IMR-90 (cell line): ENCODE measurements at regions not wholly inside any gene's neighbourhood (a gene's known extent, or its start where the extent isn't known, plus 50 kb on each side); places are given as distances from the start of the nearest gene placed in this dataset.

ENCODE experiments used
- ATAC-seq: fragments of 200-7000 bp; cut with Tn5 transposase; 2 replicates; pipeline ENCODE4 v1.9.1; 2020; ENCODE audit warnings: low read depth, mild to moderate bottlenecking, moderate library complexity
- BruUV-seq: library from RNA; stranded (reverse); fragments of 400-500 nt; replicated peaks from 2 replicates; lab custom pipeline; 2021; lab: Mats Ljungman, UMichigan
- CTCF ChIA-PET: fragments of 300-600 bp; formaldehyde crosslinking; extraction: SDS; loops from one replicate; lab custom pipeline; 2021; ENCODE audit warnings: antibody characterized with exemption; lab: Yijun Ruan, JAX
- POLR2A ChIA-PET: fragments of 300-600 bp; sonication (Branson Sonifier 250); formaldehyde crosslinking; loops from one replicate; lab custom pipeline; 2022; ENCODE audit warnings: antibody characterized with exemption; ENCODE audit not compliant: unreplicated experiment; lab: Charles Lee
- DNase-seq: peaks from one replicate; pipeline ENCODE4 v3.0.0; 2013
- H2AFZ ChIP-seq: replicated peaks from 2 replicates; pipeline ENCODE3; 2013; ENCODE audit warnings: low read length, mild to moderate bottlenecking; ENCODE audit not compliant: poor library complexity
- H2AK5ac ChIP-seq: 2 replicates; pipeline ENCODE4 v1.6.1; 2013; ENCODE audit warnings: low read depth, low read length, inconsistent platforms
- H2AK9ac ChIP-seq: replicated peaks from 2 replicates; pipeline ENCODE3; 2013; ENCODE audit warnings: mild to moderate bottlenecking, low read depth, low read length, moderate library complexity; ENCODE audit not compliant: poor library complexity
- H2BK120ac ChIP-seq: 2 replicates; pipeline ENCODE4 v1.6.1; 2013; ENCODE audit warnings: low read depth, low read length, inconsistent platforms
- H2BK15ac ChIP-seq: 3 replicates; pipeline ENCODE4 v1.6.1; 2013; ENCODE audit warnings: low read depth, low read length, inconsistent platforms
- H2BK20ac ChIP-seq: 2 replicates; pipeline ENCODE4 v1.6.1; 2013; ENCODE audit warnings: low read depth, mild to moderate bottlenecking, inconsistent platforms, low read length, moderate library complexity
- H2BK5ac ChIP-seq: 2 replicates; pipeline ENCODE4 v1.6.1; 2013; ENCODE audit warnings: mild to moderate bottlenecking, low read depth, low read length, inconsistent platforms; ENCODE audit not compliant: poor library complexity, severe bottlenecking
- H3K14ac ChIP-seq: replicated peaks from 2 replicates; pipeline ENCODE4 v1.6.1; 2013; ENCODE audit warnings: low read depth, low read length, inconsistent platforms
- H3K18ac ChIP-seq: 2 replicates; pipeline ENCODE4 v1.6.1; 2013; ENCODE audit warnings: low read depth, low read length, control low read depth
- H3K23ac ChIP-seq: 2 replicates; pipeline ENCODE4 v1.6.1; 2013; ENCODE audit warnings: low read depth, low read length, inconsistent platforms
- H3K27ac ChIP-seq: 2 replicates; pipeline ENCODE4 v1.5.1; 2013; ENCODE audit warnings: mild to moderate bottlenecking, control low read depth, low read length; ENCODE audit not compliant: insufficient read depth
- H3K27me3 ChIP-seq: 2 replicates; pipeline ENCODE4 v1.6.1; 2013; ENCODE audit warnings: low read length; ENCODE audit not compliant: control insufficient read depth, insufficient read depth
- H3K36me3 ChIP-seq: 2 replicates; pipeline ENCODE4 v1.6.1; 2013; ENCODE audit warnings: low read length, mixed read lengths; ENCODE audit not compliant: control insufficient read depth, insufficient read depth
- H3K4ac ChIP-seq: 2 replicates; pipeline ENCODE4 v1.6.1; 2013; ENCODE audit warnings: low read depth, low read length, inconsistent platforms
- H3K4me1 ChIP-seq: 2 replicates; pipeline ENCODE4 v1.6.1; 2013; ENCODE audit warnings: low read length, mixed read lengths; ENCODE audit not compliant: control insufficient read depth, insufficient read depth
- H3K4me2 ChIP-seq: 2 replicates; pipeline ENCODE4 v1.6.1; 2013; ENCODE audit warnings: low read depth, mild to moderate bottlenecking, control low read depth, low read length, moderate library complexity
- H3K4me3 ChIP-seq: 2 replicates; pipeline ENCODE4 v1.5.1; 2013; ENCODE audit warnings: low read depth, mild to moderate bottlenecking, control low read depth, low read length, moderate library complexity; ENCODE audit not compliant: insufficient read depth
- H3K56ac ChIP-seq: 2 replicates; pipeline ENCODE4 v1.6.1; 2013; ENCODE audit warnings: low read length, inconsistent platforms; ENCODE audit not compliant: insufficient read depth; ENCODE audit errors: extremely low read depth
- H3K79me1 ChIP-seq, 2 experiments: 2 replicates each; pipeline ENCODE4 v1.6.1; 2013; ENCODE audit warnings: low read length in 2 of 2, inconsistent platforms in 1 of 2, low read depth in 1 of 2
- H3K9ac ChIP-seq: 2 replicates; pipeline ENCODE4 v1.6.1; 2013; ENCODE audit warnings: low read depth, low read length, control low read depth
- H3K9me1 ChIP-seq: 2 replicates; pipeline ENCODE4 v1.6.1; 2013; ENCODE audit warnings: low read length, inconsistent platforms; ENCODE audit not compliant: insufficient read depth
- H3K9me3 ChIP-seq: 2 replicates; pipeline ENCODE4 v1.6.1; 2013; ENCODE audit warnings: low read length; ENCODE audit not compliant: control insufficient read depth, insufficient read depth
- H4K20me1 ChIP-seq: 2 replicates; pipeline ENCODE4 v1.6.1; 2013; ENCODE audit warnings: low read length, inconsistent platforms; ENCODE audit not compliant: insufficient read depth
- H4K5ac ChIP-seq: 2 replicates; pipeline ENCODE4 v1.6.1; 2013; ENCODE audit warnings: mild to moderate bottlenecking, low read depth, low read length, control low read depth
- H4K8ac ChIP-seq, 2 experiments: 2 replicates each; pipeline ENCODE4 v1.6.1; 2013; ENCODE audit warnings: low read depth in 2 of 2, low read length in 2 of 2, control low read depth in 1 of 2, inconsistent platforms in 1 of 2
- H4K91ac ChIP-seq: 2 replicates; pipeline ENCODE4 v1.6.1; 2013; ENCODE audit warnings: low read depth, low read length, inconsistent platforms; ENCODE audit not compliant: insufficient read depth
- BHLHE40 ChIP-seq: fragments of 150-350 bp; IDR thresholded peaks from 2 replicates; pipeline ENCODE4 v1.6.1; 2016; ENCODE audit warnings: mild to moderate bottlenecking, low read depth, low read length
- MAFK ChIP-seq: IDR thresholded peaks from 2 replicates; pipeline ENCODE4 v1.6.1; 2012; ENCODE audit warnings: low read depth, low read length, improper control_type of control experiment
- MAZ ChIP-seq: IDR thresholded peaks from 2 replicates; pipeline ENCODE4 v1.6.1; 2012; ENCODE audit warnings: low read depth, mild to moderate bottlenecking, low read length, improper control_type of control experiment, moderate library complexity, borderline replicate concordance
- POLR2A ChIP-seq: IDR thresholded peaks from 2 replicates; pipeline ENCODE4 v1.6.1; 2012; ENCODE audit warnings: mild to moderate bottlenecking, low read depth, low read length
- RAD21 ChIP-seq: IDR thresholded peaks from 2 replicates; pipeline ENCODE4 v1.6.1; 2012; ENCODE audit warnings: low read length, improper control_type of control experiment
- RFX5 ChIP-seq: IDR thresholded peaks from 2 replicates; pipeline ENCODE4 v1.8.0; 2012; ENCODE audit warnings: low read depth, mild to moderate bottlenecking, low read length, moderate library complexity
- WGBS, 2 experiments: methylation state at CpG; one replicate each; pipeline versions ENCODE4 v1.1.5 to v1.1.7; 2013; ENCODE audit warnings: missing lambda C conversion rate in 2 of 2; ENCODE audit not compliant: insufficient read length in 1 of 2; ENCODE audit errors: extremely low coverage in 2 of 2; 5-methylcytosine and 5-hydroxymethylcytosine counted together
- dilution Hi-C: fragments of 300-500 bp; cut with HindIII; formaldehyde crosslinking; loops from one replicate; pipeline ENCODE4 v1.14.3; 2018; ENCODE audit warnings: low sequenced_read_pairs; ENCODE audit not compliant: unreplicated experiment
- in situ Hi-C: fragments of 300-500 bp; cut with MboI; formaldehyde crosslinking; loops from 3 replicates; pipeline ENCODE4 v1.14.3; 2019; ENCODE audit warnings: low sequenced_read_pairs, inconsistent platforms, mixed read lengths
- intact Hi-C: fragments of 100-400 bp; cut with micrococcal nuclease; formaldehyde crosslinking; loops from 2 replicates; pipeline ENCODE4 v1.10.0; 2022

- intact Hi-C loops: no loop called here
- Histone ChIP-seq H3K4ac (no peak overlapping the region), H4K8ac (no peak overlapping the region), H3K79me1 (no peaks in the 10 kb centered on the region), H3K23ac (no peak overlapping the region), H2AK9ac (no peak overlapping the region), H3K27me3 (no peaks in the 10 kb centered on the region), H2BK20ac (no peak overlapping the region), H2AK5ac (no peak overlapping the region), H3K9me1 (no peaks in the 10 kb centered on the region), H2BK5ac (no peak overlapping the region), H2AFZ (no peak overlapping the region), H4K5ac (no peak overlapping the region), H3K4me3 (no peak overlapping the region), H3K27ac (no peak overlapping the region), H3K14ac (no peak overlapping the region), H4K91ac (no peak overlapping the region), H3K56ac (no peak overlapping the region), H3K4me1 (no peaks in the 10 kb centered on the region), H3K4me2 (no peak overlapping the region), H3K9me3 (no peaks in the 10 kb centered on the region), H4K20me1 (no peaks in the 10 kb centered on the region), H3K9ac (no peak overlapping the region), H2BK120ac (no peak overlapping the region), H2BK15ac (no peak overlapping the region), H3K36me3 (no peaks in the 10 kb centered on the region), H3K18ac (no peak overlapping the region)
- no TSS peak for BruUV-seq
- dilution Hi-C loops: no loop called here
- ChIA-PET POLR2A (no interaction called here), CTCF (no interaction called here)
- ATAC-seq (no peak), DNase-seq (no peak)
- TF ChIP-seq MAZ: no peak
- no peak for TF ChIP-seq POLR2A
- no peak for TF ChIP-seq RAD21
- TF ChIP-seq BHLHE40: no peak
- TF ChIP-seq MAFK: no peak
- no peak for TF ChIP-seq RFX5
- in situ Hi-C loops: loop anchor here (25.0 kb wide), 1 partner anchor 1136 kb away; no protein-coding TSS in a partner anchor
- no CpG with 5 or more reads among the region's 3 CpGs for WGBS, 2 experiments
These were observed 249.0 kb upstream of the LUZP2 start for GRCh38 chr11:24247846-24248245.
